ENCODE measurements at regions not wholly inside any gene's neighbourhood (a gene's known extent, or its start where the extent isn't known, plus 50 kb on each side); places are given as distances from the start of the nearest gene placed in this dataset.

GRCh38 chr16:17743578-17743977 lies 272.8 kb upstream of the XYLT1 start:
- TF ChIP-seq FOXP2 (optimal IDR thresholded peaks at IDR 0.05; ENCODE audit: borderline replicate concordance, extremely low read depth, extremely low read length, insufficient read depth) (no peak), TAF1 (IDR thresholded peaks at IDR 0.05; ENCODE audit: borderline replicate concordance, insufficient read depth, low read length) (no peak), REST (IDR thresholded peaks at IDR 0.05; ENCODE audit: insufficient read depth in 1 of 2, low read depth in 2 of 2, low read length in 2 of 2) (no peak), POLR2AphosphoS5 (IDR thresholded peaks at IDR 0.05; ENCODE audit: low read depth, low read length) (no peak), SIN3A (IDR thresholded peaks at IDR 0.05; ENCODE audit: borderline replicate concordance, insufficient read depth, low read length) (no peak)

- TF ChIP-seq POLR2AphosphoS5 (IDR thresholded peaks at IDR 0.05; ENCODE audit: low read depth, low read length) = no peak
- no peak for TF ChIP-seq SIN3A (IDR thresholded peaks at IDR 0.05; ENCODE audit: borderline replicate concordance, insufficient read depth, low read length)
- TF ChIP-seq TAF1 (IDR thresholded peaks at IDR 0.05; ENCODE audit: borderline replicate concordance, insufficient read depth, low read length) = no peak
- no peak for TF ChIP-seq REST (IDR thresholded peaks at IDR 0.05; ENCODE audit: insufficient read depth in 1 of 2, low read depth in 2 of 2, low read length in 2 of 2)
- TF ChIP-seq FOXP2 (optimal IDR thresholded peaks at IDR 0.05; ENCODE audit: borderline replicate concordance, extremely low read depth, extremely low read length, insufficient read depth) = no peak
Measured at GRCh38 chr16:17743158-17743557, 272.4 kb upstream of the XYLT1 start.

- TF ChIP-seq TAF1 (IDR thresholded peaks at IDR 0.05; ENCODE audit: borderline replicate concordance, insufficient read depth, low read length) (no peak), SIN3A (IDR thresholded peaks at IDR 0.05; ENCODE audit: borderline replicate concordance, insufficient read depth, low read length) (no peak), REST (IDR thresholded peaks at IDR 0.05; ENCODE audit: insufficient read depth in 1 of 2, low read depth in 2 of 2, low read length in 2 of 2) (no peak), POLR2AphosphoS5 (IDR thresholded peaks at IDR 0.05; ENCODE audit: low read depth, low read length) (no peak), FOXP2 (optimal IDR thresholded peaks at IDR 0.05; ENCODE audit: borderline replicate concordance, extremely low read depth, extremely low read length, insufficient read depth) (no peak)
Measured at GRCh38 chr16:17729820-17730219, 259.1 kb upstream of the XYLT1 start.

GRCh38 chr16:17728196-17728595 lies 257.4 kb upstream of the XYLT1 start:
- TF ChIP-seq POLR2AphosphoS5 (IDR thresholded peaks at IDR 0.05; ENCODE audit: low read depth, low read length) (no peak), FOXP2 (optimal IDR thresholded peaks at IDR 0.05; ENCODE audit: borderline replicate concordance, extremely low read depth, extremely low read length, insufficient read depth) (no peak), SIN3A (IDR thresholded peaks at IDR 0.05; ENCODE audit: borderline replicate concordance, insufficient read depth, low read length) (no peak), REST (IDR thresholded peaks at IDR 0.05; ENCODE audit: insufficient read depth in 1 of 2, low read depth in 2 of 2, low read length in 2 of 2) (no peak), TAF1 (IDR thresholded peaks at IDR 0.05; ENCODE audit: borderline replicate concordance, insufficient read depth, low read length) (no peak)
